G401.6 (cell line): ENCODE measurements at regions not wholly inside any gene's neighbourhood (a gene's known extent, or its start where the extent isn't known, plus 50 kb on each side); places are given as distances from the start of the nearest gene placed in this dataset.
"Not testable (repeated sequence)": the region's sequence is repeated elsewhere in the genome, so short reads cannot be mapped to it uniquely, and the experiment has no call there.

Experiments used
- FAIRE-seq: peaks from 2 replicates; lab custom pipeline; 2012; peaks lifted over from hg19 to GRCh38; lab: Jason Lieb, UNC

- FAIRE-seq: no peak
Observed at GRCh38 chr14:24744641-24745040, 110.7 kb upstream of the GZMB start.

GRCh38 chr14:24741871-24742270, 107.9 kb upstream of the GZMB start:
- FAIRE-seq: no peak

- no peak for FAIRE-seq
Observed at GRCh38 chr14:24735984-24736630, 102.1 kb upstream of the GZMB start.

GRCh38 chr14:24734917-24735500, 101.0 kb upstream of the GZMB start:
- no peak for FAIRE-seq

- FAIRE-seq: no peak
Observed at GRCh38 chr14:24726480-24726879, 92.5 kb upstream of the GZMB start.

GRCh38 chr14:24725311-24725710, 91.3 kb upstream of the GZMB start:
- no peak for FAIRE-seq

- no peak for FAIRE-seq
Observed at GRCh38 chr14:24721775-24722174, 87.8 kb upstream of the GZMB start.

- FAIRE-seq: no peak
Observed at GRCh38 chr14:24715239-24715638, 81.2 kb upstream of the GZMB start.

GRCh38 chr14:24713404-24713803, 79.4 kb upstream of the GZMB start:
- FAIRE-seq: no peak

GRCh38 chr14:24712909-24713308, 78.9 kb upstream of the GZMB start:
- FAIRE-seq: no peak

GRCh38 chr14:24712374-24712773, 78.4 kb upstream of the GZMB start:
- no peak for FAIRE-seq

- no peak for FAIRE-seq
Observed at GRCh38 chr14:24710403-24711112, 76.6 kb upstream of the GZMB start.

GRCh38 chr14:24708684-24709083, 74.7 kb upstream of the GZMB start:
- FAIRE-seq: no peak

- FAIRE-seq: no peak
Observed at GRCh38 chr14:24706351-24706750, 72.4 kb upstream of the GZMB start.

- no peak for FAIRE-seq
Observed at GRCh38 chr14:24705840-24706239, 71.8 kb upstream of the GZMB start.

GRCh38 chr14:24701062-24701461, 67.1 kb upstream of the GZMB start:
- no peak for FAIRE-seq

- no peak for FAIRE-seq
Observed at GRCh38 chr14:24700511-24700910, 66.5 kb upstream of the GZMB start.

- FAIRE-seq: no peak
Observed at GRCh38 chr14:24699052-24699451, 65.1 kb upstream of the GZMB start.

- not testable (repeated sequence) for FAIRE-seq
Observed at GRCh38 chr14:24696280-24696920, 62.4 kb upstream of the GZMB start.

- FAIRE-seq: no peak
Observed at GRCh38 chr14:24695265-24696241, 61.6 kb upstream of the GZMB start.

- FAIRE-seq: no peak
Observed at GRCh38 chr14:24694680-24695079, 60.7 kb upstream of the GZMB start.

- FAIRE-seq: no peak
Observed at GRCh38 chr14:24693983-24694382, 60.0 kb upstream of the GZMB start.
